Epithelial cell of prostate (primary cell): ENCODE measurements at regions not wholly inside any gene's neighbourhood (a gene's known extent, or its start where the extent isn't known, plus 50 kb on each side); places are given as distances from the start of the nearest gene placed in this dataset.

Source experiments
- DNase-seq: peaks from one replicate; pipeline ENCODE4 v3.0.0-alpha.2; 2011; ENCODE audit warnings: low read depth, low spot score
- H3K27ac ChIP-seq: fragments of 450-650 bp; 2 replicates; pipeline ENCODE4 v1.5.1; 2017; ENCODE audit warnings: mild to moderate bottlenecking

DNA sequence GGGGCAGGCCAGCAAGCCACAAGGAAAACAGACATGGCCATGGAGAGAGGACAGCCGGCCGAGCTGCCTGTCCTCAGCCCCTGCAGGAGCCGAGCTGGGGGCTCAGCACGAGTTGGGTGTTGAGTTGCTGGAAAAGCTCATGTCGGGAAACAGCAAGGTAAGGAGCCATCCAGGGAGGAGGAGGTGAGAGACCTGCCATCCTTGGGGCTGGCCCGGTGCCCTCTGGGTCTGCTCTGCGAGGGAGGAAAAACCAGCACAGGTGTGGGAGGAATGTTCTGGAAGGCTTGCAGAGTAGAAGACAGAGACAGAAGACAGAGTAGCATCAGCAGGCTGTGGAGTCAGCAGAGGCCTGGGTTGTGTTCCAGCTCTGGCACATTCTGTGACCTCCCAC is 548.8 kb downstream of the PTPRU start:
- no peak for DNase-seq
- no peak overlapping the region for H3K27ac ChIP-seq

DNA sequence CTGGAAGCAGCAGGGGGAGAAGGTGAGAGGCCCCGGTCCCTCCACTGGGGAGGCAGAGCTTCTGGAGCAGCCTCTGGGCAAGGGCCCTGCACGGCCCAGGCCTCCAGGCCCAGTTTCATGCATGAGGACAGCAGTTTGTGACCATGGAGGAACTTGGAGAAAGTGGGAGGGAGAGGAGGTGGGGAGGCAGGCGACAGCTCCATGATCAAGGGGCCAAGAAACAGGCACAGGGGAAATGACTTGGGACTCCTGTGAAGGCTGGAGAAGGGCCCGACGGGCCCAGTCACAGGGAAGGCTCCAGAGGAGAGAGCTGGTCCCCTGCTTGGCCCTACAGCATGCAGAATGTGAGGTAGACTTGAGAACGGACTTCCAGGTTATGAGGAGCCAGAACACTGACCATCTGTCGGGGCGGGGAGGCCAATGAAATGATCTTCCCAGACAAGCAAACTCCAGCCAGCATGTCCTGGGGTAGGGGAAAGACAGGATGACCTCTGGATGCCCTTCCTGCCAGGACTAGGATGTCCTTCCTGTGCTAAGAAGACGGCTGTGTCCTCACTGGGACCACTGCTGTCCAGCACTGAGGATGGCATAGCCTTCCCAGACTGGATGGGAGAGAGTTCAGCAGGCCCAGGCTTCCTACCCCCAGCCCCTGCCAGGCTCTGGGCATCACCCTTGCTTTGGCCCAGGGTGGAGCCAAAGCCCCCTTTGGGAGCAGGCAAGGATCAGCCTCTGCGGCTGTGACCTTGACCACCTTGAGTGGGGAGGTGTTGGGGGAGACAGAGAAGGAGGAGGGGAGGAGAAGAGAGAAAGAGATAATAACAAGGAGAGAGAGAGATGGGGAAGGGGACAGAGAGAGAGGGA is 548.2 kb downstream of the PTPRU start:
- H3K27ac ChIP-seq: no peak overlapping the region
- DNase-seq: no peak

DNA sequence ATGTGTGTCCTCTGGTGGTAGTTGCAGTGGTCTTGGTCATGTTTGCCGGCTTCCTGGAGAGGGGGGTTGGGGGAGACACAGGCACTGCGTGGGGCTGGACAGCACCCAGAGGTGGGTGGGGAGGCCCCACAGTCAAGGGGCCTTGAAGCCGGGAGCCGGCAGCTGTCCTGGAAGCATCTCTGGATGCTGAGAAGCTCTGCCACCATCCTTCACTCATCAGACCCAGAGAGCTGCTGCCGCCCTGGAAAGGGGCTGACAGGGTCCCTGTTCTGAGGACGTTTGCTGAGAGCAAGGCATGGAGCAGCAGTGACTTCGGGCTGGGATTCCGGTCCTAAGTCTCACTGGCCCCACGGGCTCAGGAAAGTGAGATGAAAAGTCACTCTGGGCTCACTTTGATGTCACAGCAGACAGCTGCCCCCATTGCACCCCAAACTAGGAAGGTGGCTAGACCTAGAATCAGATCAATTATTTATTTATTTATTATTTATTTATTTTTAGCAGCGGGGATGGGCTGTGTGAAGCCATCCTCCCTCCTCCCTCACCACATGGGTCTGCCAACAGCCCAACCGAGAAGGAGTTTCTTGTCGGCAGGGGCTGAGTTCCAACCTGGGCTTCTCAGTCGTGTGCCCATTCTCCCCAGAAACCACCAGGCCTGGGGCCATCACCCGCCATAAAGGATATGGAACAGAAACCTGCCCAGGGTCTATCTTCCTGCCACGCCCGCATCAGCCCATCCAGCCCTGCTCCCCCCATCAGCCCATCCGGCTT is 547.4 kb downstream of the PTPRU start:
- no peak overlapping the region for H3K27ac ChIP-seq
- no peak for DNase-seq

DNA sequence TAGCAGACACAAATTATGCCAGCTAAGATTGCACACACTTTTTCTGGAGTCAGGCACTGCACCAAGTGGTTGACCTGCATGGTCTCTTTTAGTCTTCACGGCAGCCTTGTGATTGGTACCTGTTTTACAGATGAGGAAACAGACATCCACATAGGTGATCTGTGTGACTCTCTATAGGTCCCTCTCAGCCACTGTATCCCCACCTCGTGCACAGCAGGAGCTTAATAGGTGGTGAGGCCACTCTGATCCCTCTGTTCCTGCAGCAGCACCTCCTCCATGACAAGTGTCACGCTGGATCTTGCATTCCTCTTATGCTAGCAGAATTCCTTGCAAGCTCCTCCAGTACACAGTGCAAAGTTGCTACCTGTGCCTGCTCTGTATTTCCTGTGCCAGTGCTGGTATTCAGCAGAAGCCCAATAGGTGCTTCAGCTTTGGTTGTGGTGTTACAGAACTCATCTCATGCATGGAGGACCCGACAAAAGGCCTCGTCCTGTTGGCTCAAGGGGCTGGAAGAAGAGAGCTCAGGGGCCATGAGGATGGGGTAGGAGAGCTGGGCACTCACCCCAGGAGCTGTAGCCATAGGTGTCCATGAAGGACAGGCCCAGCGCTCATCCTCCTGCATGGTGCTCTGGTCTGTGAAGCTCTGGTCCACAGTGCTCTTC is 546.7 kb downstream of the PTPRU start:
- DNase-seq: no peak
- H3K27ac ChIP-seq: no peak overlapping the region

DNA sequence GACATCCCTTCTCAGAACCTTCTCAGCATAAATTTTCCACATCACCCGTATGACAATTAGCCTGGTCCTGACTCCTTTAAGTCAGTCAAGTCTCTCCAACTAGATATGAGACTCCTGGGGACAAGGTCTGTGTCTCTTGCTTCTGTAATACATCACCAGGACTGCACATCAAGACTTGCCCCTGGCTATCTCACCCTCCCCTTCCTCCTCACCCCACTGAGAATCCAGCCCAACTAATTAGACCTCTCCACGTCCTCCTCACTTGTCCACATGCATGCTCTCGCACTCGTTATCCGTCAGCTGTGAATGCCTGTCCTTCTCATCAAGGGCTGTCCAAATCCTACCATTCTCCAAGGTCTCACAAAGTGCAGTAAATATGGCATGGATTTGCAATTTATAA is 542.8 kb downstream of the PTPRU start:
- no peak for DNase-seq
- no peak overlapping the region for H3K27ac ChIP-seq

DNA sequence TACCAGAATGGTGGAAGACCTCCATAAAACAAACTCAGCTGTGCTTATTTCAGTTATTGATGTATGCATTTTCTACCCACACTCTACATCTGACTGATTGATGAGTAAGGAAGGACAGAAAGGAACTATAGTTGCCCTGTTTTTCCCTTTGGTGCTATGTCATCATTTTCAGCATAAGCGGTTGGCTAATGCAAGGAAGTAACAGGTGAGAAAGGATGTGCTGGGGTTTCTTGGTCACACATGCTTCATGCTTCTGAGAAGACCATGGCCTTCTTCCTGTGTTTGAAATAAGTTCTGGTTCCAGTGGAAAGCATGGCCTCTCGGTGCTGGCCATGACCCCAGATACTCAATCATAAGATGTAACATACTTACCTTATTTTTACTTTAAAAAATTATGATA is 541.2 kb downstream of the PTPRU start:
- no peak overlapping the region for H3K27ac ChIP-seq
- DNase-seq: no peak

DNA sequence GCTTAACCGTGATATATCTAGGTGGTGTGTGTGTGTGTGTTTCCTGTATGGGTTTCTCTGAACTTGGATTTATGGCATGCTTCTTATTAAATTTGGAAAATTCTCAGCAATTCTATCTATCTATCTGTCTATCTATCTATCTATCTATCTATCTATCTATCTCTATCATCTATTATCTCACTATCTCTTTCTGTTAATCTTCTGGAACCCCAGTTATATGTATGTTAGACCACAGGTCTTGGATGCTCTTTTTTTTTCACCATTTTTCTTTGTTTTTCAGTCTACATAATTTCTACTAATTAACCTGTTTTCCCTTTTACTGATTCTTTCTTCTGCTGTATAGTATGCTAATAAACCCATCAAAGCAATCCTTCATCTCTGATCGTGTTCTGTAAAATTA is 538.0 kb downstream of the PTPRU start:
- DNase-seq: no peak
- H3K27ac ChIP-seq: no peak overlapping the region

DNA sequence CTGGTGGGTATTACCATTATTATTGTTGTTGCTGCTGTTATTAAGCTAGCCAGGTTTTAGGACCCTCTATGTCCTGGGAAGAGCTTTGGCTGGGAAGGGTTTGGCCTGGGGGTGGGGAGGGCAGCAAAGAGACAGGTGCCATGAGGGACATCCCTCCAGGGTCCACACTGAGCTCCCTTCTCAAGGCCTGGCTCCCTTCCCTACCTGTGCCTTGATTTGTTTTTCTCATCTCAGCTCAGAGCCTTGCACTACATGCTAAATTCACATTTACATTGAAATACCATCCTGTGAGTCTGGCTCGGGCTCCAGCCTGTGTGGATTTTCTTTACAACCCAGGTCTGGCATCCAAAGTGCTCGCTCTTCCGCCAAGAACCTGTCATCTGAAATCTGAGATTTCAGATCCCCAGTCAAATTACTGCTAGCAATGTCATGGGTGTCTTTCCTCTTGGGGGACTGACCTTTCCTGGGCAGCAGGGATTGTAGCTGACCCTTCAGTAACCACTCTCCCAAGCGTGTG is 536.3 kb downstream of the PTPRU start:
- DNase-seq: no peak
- no peak overlapping the region for H3K27ac ChIP-seq

DNA sequence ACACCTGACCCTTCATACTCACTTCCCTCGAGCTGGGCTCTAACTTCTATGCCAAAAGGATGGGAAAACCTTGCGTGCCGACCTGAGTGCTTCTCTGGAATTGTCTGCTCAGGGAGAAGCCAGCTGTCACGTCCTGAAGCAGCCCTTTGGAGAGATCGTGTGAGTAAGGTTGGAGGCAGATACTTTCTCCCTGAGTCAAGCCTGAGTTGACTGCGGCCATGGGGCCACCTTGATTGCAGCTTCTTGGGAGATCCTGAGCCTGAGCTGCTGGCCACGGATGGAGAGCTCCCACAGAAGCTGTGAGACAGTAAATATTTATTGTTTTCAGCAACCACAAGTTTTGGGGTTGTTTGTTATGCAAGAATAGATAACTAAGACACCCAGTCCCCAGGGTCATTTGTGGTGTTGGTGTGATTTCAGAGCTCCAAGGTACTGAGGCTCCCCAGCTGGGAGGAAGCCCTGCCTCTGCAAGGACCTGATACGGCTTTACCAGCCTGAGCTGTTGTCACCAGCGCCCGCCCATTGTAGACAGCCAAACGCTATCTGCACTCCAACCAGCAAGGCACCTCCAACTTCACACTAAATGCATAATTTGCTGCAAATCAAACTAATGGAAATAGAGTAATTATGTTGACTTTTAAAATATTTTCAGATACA is 531.6 kb downstream of the PTPRU start:
- H3K27ac ChIP-seq: no peak overlapping the region
- DNase-seq: no peak

DNA sequence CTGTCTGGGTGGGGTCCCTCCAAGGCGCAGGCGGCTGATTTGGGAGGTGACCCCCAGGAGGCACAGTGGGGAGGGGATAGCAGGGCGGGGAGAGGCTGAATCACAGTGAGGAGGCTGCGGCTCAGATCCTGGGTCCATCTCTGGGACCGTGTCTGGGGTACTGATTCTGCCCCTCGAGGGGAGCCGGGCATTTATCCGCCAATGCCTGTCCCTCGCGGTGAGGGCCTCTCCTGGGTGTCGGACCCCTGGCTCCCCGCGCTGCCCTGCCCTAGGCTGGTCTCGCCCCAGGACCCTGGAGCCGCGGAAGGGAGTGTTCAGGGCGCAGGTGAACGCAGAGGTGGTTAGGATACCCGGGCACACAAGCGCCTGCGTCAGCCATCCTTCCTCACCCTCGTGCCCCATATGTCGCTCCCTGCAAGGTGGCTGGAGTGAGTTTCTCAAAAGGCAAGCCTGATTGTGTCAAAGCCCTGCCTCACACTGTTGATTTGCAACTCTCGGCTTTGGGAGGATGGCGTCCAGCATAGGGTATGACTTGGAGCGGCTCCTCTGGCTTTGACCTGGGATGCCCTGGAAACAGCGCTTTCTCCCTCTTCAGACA is 530.9 kb downstream of the PTPRU start:
- no peak for DNase-seq
- H3K27ac ChIP-seq: no peak overlapping the region

DNA sequence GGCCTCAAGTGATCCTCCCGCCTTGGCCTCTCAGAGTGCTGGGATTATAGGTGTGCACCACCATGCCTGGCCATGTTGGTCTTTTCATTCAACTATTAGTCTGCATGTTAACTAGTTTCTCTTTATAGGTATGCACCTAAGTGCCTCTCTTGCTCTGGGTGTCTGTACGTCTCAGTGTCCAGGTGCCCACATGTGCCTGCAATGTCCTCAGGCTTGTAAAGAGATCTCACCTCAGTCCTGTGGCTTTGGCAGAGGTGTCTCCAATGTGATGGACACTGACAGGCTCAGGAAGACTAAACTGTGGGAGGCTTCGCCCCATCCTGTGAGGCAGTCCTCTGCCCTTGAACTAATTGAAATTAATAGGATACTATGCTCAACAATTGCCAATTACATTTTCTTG is 526.3 kb downstream of the PTPRU start:
- H3K27ac ChIP-seq: no peak overlapping the region
- no peak for DNase-seq

DNA sequence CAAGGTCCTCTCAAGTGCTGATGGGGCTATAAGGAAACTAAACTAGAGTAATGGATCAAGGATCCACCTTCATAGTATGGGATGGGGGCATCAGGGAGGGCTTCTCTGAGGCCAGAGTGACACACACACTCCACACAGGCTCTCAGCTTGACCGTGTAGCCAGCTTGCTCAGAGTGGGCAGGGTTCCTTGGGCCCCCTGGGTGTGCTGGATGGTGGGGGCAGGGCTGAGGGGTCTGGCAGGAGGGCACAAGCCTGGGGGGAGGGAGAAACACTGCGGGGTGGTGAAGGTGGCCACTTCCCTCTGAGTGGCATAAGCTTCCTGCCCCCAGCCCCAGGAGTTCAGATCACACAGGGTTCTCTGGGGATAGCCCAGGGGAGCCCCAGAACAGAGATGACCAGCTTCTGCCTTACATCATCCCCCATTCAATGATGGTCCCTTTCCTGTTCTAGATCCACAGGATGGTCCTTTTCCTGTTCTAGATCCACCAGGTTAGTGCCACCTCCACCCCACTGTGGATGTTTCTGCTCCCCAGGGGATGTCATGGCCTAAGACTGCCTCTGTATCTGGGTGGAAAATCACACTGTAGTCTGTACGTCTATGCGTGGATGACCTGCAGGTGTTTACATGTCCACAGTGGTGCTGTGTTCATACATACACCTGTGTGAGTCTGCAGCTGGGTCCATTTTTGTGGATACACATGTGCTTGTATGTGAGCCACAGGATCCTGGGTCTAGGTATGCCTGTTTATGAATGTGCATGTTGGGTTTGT is 525.0 kb downstream of the PTPRU start:
- no peak overlapping the region for H3K27ac ChIP-seq
- DNase-seq: no peak

DNA sequence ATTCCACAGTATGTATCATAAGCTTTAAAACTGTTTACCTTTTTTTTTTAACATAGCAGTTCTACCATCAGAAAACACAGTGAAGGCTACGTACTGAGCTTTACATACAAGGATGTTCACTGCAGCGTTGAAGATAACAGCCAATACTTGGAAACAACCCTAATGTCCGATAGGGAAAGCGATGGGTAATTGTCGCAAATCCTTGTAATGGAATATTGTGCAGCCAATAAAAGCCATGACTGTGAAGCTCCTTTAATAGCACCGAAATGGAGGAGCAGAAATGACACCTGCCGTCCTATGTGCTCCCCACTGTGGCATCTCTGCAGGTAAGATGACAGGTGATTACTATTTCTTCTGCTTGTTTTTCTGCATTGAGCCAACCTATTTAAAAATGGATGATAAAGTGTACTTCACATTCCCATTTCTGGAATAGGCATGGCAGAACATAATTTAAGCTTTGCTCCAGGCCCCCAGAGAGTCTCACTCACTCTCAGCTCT is 523.8 kb downstream of the PTPRU start:
- DNase-seq: no peak

DNA sequence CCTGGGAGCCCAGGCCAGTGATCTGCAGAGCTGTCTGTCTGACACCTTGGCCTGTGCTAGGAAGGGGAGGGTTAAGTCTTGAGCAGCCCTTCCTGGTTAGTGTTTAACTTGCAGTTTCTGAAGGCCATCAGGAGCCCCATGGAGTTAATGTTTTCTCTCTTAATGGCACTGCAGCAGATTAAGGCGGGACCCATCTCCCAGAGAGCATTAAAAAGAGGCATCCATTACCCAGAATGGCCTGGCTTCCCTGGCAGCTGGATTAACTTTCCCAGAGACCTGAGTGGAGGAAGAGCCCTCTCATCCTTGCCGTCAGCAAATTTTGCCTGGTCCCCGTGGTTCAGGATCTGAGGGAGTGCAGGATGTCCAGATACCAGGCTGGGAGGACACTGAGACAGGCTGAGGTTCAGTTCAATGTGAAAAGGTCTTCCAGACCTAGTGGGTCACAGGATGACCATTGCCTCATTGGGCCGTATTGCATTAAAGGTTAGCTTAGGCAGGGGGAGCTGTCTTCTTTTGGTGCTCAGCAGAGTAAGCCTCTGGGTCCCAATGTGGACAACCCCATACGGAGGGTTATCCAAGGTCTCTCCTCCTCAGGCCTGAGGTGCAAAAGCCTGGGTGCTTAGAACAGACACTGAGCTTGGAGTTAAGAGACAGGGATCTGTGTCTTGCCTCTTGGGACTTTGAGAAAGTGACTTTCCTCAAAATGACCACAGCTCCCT is 522.6 kb downstream of the PTPRU start:
- DNase-seq: no peak
- no peak overlapping the region for H3K27ac ChIP-seq

More for the DNA sequence above, 523.8 kb downstream of the PTPRU start:
- H3K27ac ChIP-seq: no peak overlapping the region

DNA sequence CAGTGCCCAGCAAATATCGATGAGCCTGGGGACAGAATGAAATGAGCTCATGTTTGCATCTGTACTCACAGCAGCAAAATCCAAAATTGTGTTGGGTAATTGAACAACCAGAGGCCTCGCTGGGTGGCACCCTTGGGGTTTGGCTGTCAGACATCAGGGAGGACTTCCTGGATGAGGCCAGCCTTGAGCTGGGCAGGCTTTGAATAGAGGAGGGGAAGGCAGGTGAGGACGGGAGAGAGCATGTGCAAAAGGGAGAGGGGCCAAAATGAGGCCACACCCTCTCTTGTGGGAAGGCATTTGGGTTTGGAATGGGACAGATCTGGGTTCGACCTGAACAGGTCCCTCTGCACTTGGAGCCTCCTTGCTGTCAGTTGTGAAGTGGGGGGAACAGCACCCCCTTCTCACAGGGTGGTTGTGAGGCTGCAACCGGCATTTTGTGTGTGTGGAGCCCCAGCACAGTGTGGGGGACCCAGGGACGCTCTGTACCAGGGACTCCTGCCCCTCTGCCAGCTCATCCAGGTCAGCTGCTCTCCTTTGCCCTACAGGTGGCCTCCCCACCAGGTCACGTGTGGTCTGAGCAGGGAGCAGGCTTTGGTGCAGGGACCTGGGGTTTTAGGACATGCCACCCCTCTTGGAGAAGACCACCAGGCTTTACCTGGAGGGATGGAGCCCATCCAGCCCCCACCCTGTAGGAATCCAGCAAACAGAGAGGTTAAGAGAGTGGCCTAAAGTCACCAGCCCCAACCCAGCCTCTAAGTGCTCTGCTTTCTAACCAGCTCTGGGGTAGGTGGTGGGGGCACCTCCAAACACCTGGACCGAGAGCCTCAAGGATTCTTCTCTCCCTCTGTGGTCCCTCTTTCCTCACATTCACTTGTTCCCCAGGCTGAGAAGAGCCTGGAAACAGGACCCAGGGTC is 521.8 kb downstream of the PTPRU start:
- DNase-seq: no peak

DNA sequence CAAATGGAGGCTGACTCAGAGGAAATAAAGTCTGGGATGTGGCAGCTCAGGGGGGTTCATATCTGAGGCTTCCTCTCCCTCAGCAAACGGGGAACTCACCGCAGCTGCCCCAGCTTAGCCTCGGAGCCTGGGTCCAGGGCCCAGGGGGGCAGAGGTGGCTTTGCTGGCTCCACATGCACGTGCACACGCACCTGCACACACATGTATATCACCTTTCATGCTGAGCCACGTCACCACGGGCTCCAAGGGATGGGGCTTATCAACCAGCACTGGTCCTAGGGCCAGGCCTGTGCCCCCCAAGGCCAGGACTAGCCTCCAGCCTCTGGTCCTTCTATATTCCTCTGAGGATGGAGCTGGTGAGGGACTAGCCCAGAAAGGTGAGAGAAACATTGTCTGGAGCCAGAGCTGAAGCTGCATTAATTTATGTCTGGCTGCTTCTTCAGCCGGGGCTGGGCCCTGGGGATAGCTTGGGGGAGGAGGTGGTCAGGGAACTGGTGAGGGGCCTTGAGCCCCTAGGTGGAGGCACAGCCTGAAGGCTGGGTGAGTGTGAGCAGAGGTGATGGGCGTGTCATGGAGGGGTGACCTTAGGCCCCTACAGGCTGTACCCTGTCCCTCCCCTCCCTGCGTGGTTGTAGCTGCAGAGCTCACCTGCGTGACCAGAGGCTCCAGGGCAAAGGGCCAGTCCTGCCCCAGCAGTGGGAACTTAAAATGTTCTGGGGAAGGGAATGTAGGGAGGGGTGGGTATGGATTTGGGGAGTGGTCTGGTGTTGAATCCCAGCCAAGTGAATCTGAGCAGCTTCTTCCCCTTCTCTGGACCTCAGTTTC is 520.8 kb downstream of the PTPRU start:
- H3K27ac ChIP-seq: no peak overlapping the region
- DNase-seq: no peak

More for the DNA sequence above, 521.8 kb downstream of the PTPRU start:
- no peak overlapping the region for H3K27ac ChIP-seq

DNA sequence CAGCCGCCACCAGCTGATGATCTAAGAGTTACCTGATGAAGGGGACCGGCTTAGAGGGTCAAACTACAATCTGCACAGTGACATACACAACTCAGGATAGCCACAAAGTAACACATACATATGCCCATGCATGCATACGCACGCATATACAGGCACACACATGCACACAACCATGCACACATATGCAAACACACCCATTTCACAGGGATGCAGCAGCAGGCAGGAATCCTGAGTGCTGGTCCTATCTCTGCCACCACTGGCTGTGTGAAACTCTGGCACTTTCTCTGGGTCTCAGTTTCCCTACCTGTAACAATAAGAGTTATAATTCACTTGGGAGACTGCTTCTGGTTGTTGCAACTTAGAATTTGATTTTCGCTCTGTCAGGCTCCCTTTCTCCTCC is 520.2 kb downstream of the PTPRU start:
- H3K27ac ChIP-seq: no peak overlapping the region
- no peak for DNase-seq
